H9 (cell line): ENCODE measurements at regions not wholly inside any gene's neighbourhood (a gene's known extent, or its start where the extent isn't known, plus 50 kb on each side); places are given as distances from the start of the nearest gene placed in this dataset.

Source experiments
- DNase-seq: peaks from one replicate; pipeline ENCODE4 v3.0.0-alpha.2; 2017
- H2AFZ ChIP-seq: one replicate; pipeline ENCODE4 v1.6.1; 2013; ENCODE audit warnings: mild to moderate bottlenecking, low read length, control low read depth, moderate library complexity
- H2AK5ac ChIP-seq: 2 replicates; pipeline ENCODE4 v1.6.1; 2013; ENCODE audit warnings: low read length, control low read depth, mixed read lengths; ENCODE audit not compliant: insufficient read length
- H2BK120ac ChIP-seq: one replicate; pipeline ENCODE4 v1.6.1; 2013; ENCODE audit warnings: low read depth, mild to moderate bottlenecking, low read length, control low read depth, inconsistent platforms; ENCODE audit not compliant: poor library complexity, severe bottlenecking
- H2BK12ac ChIP-seq: 2 replicates; pipeline ENCODE4 v1.6.1; 2013; ENCODE audit warnings: low read length, control low read depth, mixed read lengths, low read depth; ENCODE audit not compliant: insufficient read length
- H2BK15ac ChIP-seq: 2 replicates; pipeline ENCODE4 v1.6.1; 2013; ENCODE audit warnings: low read depth, low read length, control low read depth
- H2BK20ac ChIP-seq: one replicate; pipeline ENCODE4 v1.6.1; 2013; ENCODE audit warnings: low read depth, mild to moderate bottlenecking, low read length, control low read depth, inconsistent platforms; ENCODE audit not compliant: poor library complexity, severe bottlenecking
- H2BK5ac ChIP-seq: 2 replicates; pipeline ENCODE4 v1.6.1; 2013; ENCODE audit warnings: low read length, control low read depth, mixed read lengths; ENCODE audit not compliant: insufficient read length
- H3K14ac ChIP-seq: 2 replicates; pipeline ENCODE4 v1.6.1; 2013; ENCODE audit warnings: low read length, control low read depth; ENCODE audit not compliant: insufficient read depth
- H3K18ac ChIP-seq: 2 replicates; pipeline ENCODE4 v1.6.1; 2013; ENCODE audit warnings: low read depth, mild to moderate bottlenecking, mixed read lengths, low read length, control low read depth; ENCODE audit not compliant: insufficient read length
- H3K23ac ChIP-seq: 2 replicates; pipeline ENCODE4 v1.6.1; 2013; ENCODE audit warnings: low read length, control low read depth, mixed read lengths, low read depth; ENCODE audit not compliant: insufficient read length
- H3K23me2 ChIP-seq: 2 replicates; pipeline ENCODE4 v1.6.1; 2013; ENCODE audit warnings: low read depth, mild to moderate bottlenecking, mixed read lengths, low read length, control low read depth; ENCODE audit not compliant: insufficient read length, poor library complexity, severe bottlenecking
- H3K27ac ChIP-seq: 2 replicates; pipeline ENCODE4 v1.5.1; 2013; ENCODE audit warnings: low read length, control low read depth, mixed read lengths, low read depth; ENCODE audit not compliant: insufficient read length
- H3K27me3 ChIP-seq: 2 replicates; pipeline ENCODE4 v1.6.1; 2013; ENCODE audit warnings: low read length, control low read depth, inconsistent platforms; ENCODE audit not compliant: insufficient read depth
- H3K4ac ChIP-seq: 2 replicates; pipeline ENCODE4 v1.6.1; 2013; ENCODE audit warnings: low read depth, mild to moderate bottlenecking, control low read depth, inconsistent platforms, low read length, moderate library complexity
- H3K4me1 ChIP-seq: 2 replicates; pipeline ENCODE4 v1.6.1; 2013; ENCODE audit warnings: low read length, control low read depth, inconsistent platforms; ENCODE audit not compliant: insufficient read depth
- H3K4me2 ChIP-seq: 2 replicates; pipeline ENCODE4 v1.6.1; 2013; ENCODE audit warnings: low read length, control low read depth, mixed read lengths; ENCODE audit not compliant: insufficient read length, insufficient read depth
- H3K56ac ChIP-seq: 2 replicates; pipeline ENCODE4 v1.6.1; 2013; ENCODE audit warnings: low read depth, mild to moderate bottlenecking, mixed read lengths, low read length, control low read depth; ENCODE audit not compliant: insufficient read length
- H3K79me1 ChIP-seq: 2 replicates; pipeline ENCODE4 v1.6.1; 2013; ENCODE audit warnings: low read depth, mild to moderate bottlenecking, moderate library complexity, low read length, control low read depth, inconsistent platforms; ENCODE audit not compliant: insufficient read depth, poor library complexity, severe bottlenecking
- H3K79me2 ChIP-seq: 2 replicates; pipeline ENCODE4 v1.6.1; 2013; ENCODE audit warnings: low read length, control low read depth, inconsistent platforms; ENCODE audit not compliant: insufficient read depth
- H3K9ac ChIP-seq: 2 replicates; pipeline ENCODE4 v1.6.1; 2013; ENCODE audit warnings: low read length, control low read depth, mixed read lengths; ENCODE audit not compliant: insufficient read length; ENCODE audit errors: extremely low read depth
- H3K9me3 ChIP-seq: one replicate; pipeline ENCODE4 v1.6.1; 2013; ENCODE audit warnings: low read depth, low read length, inconsistent platforms; ENCODE audit not compliant: control insufficient read depth
- H3T11ph ChIP-seq: one replicate; pipeline ENCODE4 v1.6.1; 2013; ENCODE audit warnings: mild to moderate bottlenecking, low read length, control low read depth, inconsistent platforms
- H4K20me1 ChIP-seq: one replicate; pipeline ENCODE4 v1.6.1; 2013; ENCODE audit not compliant: control insufficient read depth, insufficient read length, insufficient read depth
- H4K5ac ChIP-seq: 2 replicates; pipeline ENCODE4 v1.6.1; 2013; ENCODE audit warnings: low read depth, mild to moderate bottlenecking, mixed read lengths, low read length, control low read depth; ENCODE audit not compliant: insufficient read length
- H4K8ac ChIP-seq: replicated peaks from 2 replicates; pipeline ENCODE4 v1.6.1; 2013; ENCODE audit warnings: low read length, control low read depth, mixed read lengths, low read depth; ENCODE audit not compliant: insufficient read length
- H4K91ac ChIP-seq: 2 replicates; pipeline ENCODE4 v1.6.1; 2013; ENCODE audit warnings: low read depth, mild to moderate bottlenecking, moderate library complexity, mixed read lengths, low read length, control low read depth; ENCODE audit not compliant: insufficient read length
- H3K27ac Mint-ChIP-seq, 3 experiments: 2 replicates in 2 of 3; 3 replicates in 1 of 3; pipeline ENCODE4 v1.8.0; 2020 to 2021; ENCODE audit warnings: mixed read lengths in 3 of 3, mild to moderate bottlenecking in 1 of 3, moderate library complexity in 1 of 3
- H3K27me3 Mint-ChIP-seq: 2 replicates; pipeline ENCODE4 v1.8.0; 2021; ENCODE audit warnings: low read depth, mild to moderate bottlenecking, moderate library complexity, mixed read lengths
- H3K36me3 Mint-ChIP-seq, 3 experiments: 2 replicates in 2 of 3; 3 replicates in 1 of 3; pipeline ENCODE4 v1.8.0; 2020 to 2021; ENCODE audit warnings: low read depth in 3 of 3, mixed read lengths in 3 of 3; ENCODE audit not compliant: insufficient read depth in 1 of 3
- H3K4me1 Mint-ChIP-seq, 2 experiments: 2 replicates each; pipeline ENCODE4 v1.8.0; 2020; ENCODE audit warnings: mixed read lengths in 2 of 2
- H3K4me3 Mint-ChIP-seq, 2 experiments: 2 replicates in 1 of 2; 3 replicates in 1 of 2; pipeline ENCODE4 v1.8.0; 2020 to 2021; ENCODE audit warnings: mild to moderate bottlenecking in 2 of 2, mixed read lengths in 2 of 2, moderate library complexity in 1 of 2
- H3K9me3 Mint-ChIP-seq, 2 experiments: 2 replicates in 1 of 2; 3 replicates in 1 of 2; pipeline ENCODE4 v1.8.0; 2020; ENCODE audit warnings: mild to moderate bottlenecking in 2 of 2, mixed read lengths in 2 of 2, moderate library complexity in 1 of 2
- CTCF ChIP-seq: fragments of 200-600 bp; sonication (generic); conservative IDR thresholded peaks from 3 replicates; pipeline ENCODE4 v1.8.0; 2021; ENCODE audit warnings: antibody characterized with exemption, mild to moderate bottlenecking

GRCh38 chr1:195768936-195769335 is 839.3 kb downstream of the KCNT2 start:
- H2AK5ac ChIP-seq, result no peak overlapping the region

More at GRCh38 chr1:195768936-195769335, 839.3 kb downstream of the KCNT2 start:
- no peak overlapping the region for H3K4ac ChIP-seq
- H4K91ac ChIP-seq, result no peak overlapping the region
- no peak overlapping the region for H3K9ac ChIP-seq
- no peaks in the 10 kb centered on the region for H3K27me3 ChIP-seq
- no peak overlapping the region for H3K56ac ChIP-seq
- no peak overlapping the region for H3K27ac Mint-ChIP-seq
- no peak overlapping the region for H2BK15ac ChIP-seq
- H3K23me2 ChIP-seq, result no peaks in the 10 kb centered on the region
- H3K79me1 ChIP-seq, result no peaks in the 10 kb centered on the region
- H3K4me1 Mint-ChIP-seq, result no peaks in the 10 kb centered on the region
- no peak for DNase-seq
- H3K18ac ChIP-seq, result no peak overlapping the region
- H3K79me2 ChIP-seq, result no peaks in the 10 kb centered on the region
- no peak overlapping the region for H2AFZ ChIP-seq
- H2BK5ac ChIP-seq, result no peak overlapping the region
- no peak overlapping the region for H2BK120ac ChIP-seq
- no peak overlapping the region for H3K14ac ChIP-seq
- H3K36me3 Mint-ChIP-seq, result no peaks in the 10 kb centered on the region
- no peak overlapping the region for H3K23ac ChIP-seq
- no peak overlapping the region for H3K4me2 ChIP-seq
- no peaks in the 10 kb centered on the region for H3K9me3 Mint-ChIP-seq
- H4K8ac ChIP-seq, result no peak overlapping the region
- no peak overlapping the region for H2BK12ac ChIP-seq
- H3K27me3 Mint-ChIP-seq, result no peaks in the 10 kb centered on the region
- H4K5ac ChIP-seq, result no peak overlapping the region
- no peak overlapping the region for H3K4me3 Mint-ChIP-seq
- H4K20me1 ChIP-seq, result no peaks in the 10 kb centered on the region
- no peak for TF ChIP-seq CTCF
- no peaks in the 10 kb centered on the region for H3K9me3 ChIP-seq
- no peak overlapping the region for H3K27ac ChIP-seq
- no peak overlapping the region for H2BK20ac ChIP-seq
- no peak overlapping the region for H3T11ph ChIP-seq
- H3K4me1 ChIP-seq, result no peaks in the 10 kb centered on the region
